NCI-H446 (cell line): ENCODE measurements at regions not wholly inside any gene's neighbourhood (a gene's known extent, or its start where the extent isn't known, plus 50 kb on each side); places are given as distances from the start of the nearest gene placed in this dataset.

Experiments used
- DNase-seq, 2 experiments: peaks; one replicate each; lab custom pipeline; 2025; lab: John Stamatoyannopoulos, UW

DNA sequence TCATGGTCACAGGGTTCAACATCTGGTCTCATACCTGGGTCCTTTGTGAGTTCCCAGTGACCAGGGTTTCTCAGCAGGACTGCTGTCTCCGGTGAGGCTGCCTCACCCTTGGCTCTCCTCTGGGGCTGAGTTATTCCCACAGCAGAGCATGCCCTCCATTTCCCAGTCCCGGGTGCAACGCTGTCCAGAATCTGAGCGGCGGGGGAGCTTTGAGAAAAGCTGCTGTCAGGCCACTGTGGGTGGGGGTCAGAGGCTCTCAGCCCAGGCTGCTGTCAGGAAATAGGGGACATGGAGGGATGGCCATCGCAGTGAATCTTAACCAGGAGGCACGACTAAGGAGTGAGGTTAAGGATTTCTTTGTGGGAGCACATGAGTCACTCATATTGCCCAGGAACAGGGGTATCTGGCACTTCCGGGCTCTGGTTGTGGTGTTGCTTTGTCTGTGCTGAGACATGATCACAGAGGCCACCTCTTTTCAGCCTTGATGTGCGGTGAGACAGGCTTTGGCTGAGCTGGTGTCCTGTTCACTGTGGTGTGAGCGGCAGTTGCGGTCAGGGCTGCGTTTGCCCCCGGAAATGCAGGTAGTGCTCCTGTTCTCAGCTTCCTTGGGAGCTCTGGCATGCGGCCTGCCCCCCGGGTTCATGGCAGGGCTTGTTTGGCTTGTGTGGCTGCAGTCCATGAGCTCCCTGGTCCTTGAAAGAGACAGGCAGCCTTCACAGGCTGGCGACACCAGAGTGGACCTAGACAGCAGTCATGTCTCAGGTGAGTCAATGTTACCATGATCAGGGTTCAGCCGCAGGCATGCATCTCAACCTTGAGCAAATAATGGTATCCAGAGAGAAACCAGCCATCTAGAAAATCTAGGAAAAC lies 310.7 kb upstream of the MYT1L start:
- DNase-seq, result no peak

DNA sequence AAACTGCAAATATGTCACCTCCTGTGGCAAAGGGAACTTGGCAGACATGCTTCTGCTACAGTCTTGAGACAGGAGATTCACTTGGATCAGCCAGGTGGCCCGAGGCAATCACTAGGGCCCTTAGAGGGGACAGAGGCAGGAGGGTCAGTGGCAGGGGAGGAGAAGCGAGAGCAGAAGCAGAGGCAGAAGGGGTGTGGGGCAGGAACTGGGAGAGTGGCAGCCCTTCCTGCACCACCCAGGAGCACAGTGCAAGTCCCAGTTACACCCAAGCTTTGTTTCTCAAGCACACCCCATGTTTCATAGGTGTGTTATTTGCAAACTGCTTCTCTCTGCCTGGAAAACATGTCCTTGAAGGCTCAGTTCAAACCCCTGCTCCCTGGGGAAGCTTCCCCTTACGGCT lies 309.7 kb upstream of the MYT1L start:
- no peak for DNase-seq

DNA sequence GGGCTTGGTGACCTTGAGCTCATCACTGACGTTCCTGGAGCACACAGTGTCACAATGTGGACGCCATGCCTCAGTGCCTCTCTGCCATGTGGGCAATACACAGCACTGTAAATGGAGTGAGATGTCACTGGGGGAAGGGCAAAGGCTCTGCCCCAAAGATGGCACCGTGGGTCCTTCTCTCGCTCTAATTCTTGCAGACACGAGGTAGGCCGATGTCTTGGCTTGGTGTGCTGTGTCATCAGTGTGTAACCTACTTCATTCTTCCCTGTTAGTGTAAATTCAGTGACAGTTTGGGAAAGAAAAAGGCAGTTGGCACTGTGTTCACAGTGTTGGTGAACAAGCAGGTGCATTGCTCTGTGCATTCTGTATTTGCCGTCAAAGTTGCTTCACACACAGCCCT lies 309.3 kb upstream of the MYT1L start:
- no peak for DNase-seq

DNA sequence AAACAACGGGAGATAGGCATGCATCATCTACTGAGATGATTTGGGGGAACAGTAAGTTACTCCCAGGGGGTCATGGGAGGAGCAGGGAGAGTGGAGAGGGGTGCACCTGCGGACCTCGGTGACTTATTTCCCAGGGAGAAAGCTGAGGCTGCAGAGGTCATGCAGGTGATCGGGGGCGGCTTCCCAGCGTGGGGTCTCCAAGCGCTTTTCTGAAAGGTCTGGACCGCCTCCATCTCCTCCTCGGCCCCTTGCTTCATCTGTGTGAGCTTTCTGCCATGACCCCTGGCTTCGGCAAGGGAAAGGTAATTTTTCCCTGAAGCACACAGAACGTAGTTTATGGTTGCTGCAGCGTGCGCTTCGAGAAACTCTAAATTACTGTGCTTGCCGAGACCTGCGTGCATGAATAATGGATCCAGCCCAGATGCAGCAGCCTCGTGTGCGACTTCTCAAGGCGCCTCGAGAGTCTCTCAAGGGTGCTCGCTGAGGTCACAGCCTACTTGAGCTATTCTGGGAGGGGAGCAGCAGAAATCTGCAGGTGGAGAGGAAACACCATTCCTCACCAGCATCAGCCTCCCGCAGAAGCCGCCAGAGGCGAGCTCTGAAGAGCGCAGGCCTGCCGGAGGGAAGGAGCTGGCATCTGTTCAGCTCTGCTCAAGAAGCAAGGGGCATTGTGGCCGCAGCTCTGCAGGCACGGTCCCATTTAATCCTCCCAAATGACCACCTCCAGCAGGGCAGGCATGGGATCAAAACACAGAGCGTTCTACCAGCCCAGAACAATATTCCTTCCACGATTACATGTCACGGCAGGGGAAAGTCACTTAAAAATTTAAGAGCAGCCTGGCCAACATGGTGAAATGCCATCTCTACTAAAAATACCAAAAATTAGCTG lies 308.4 kb upstream of the MYT1L start:
- DNase-seq, result no peak

DNA sequence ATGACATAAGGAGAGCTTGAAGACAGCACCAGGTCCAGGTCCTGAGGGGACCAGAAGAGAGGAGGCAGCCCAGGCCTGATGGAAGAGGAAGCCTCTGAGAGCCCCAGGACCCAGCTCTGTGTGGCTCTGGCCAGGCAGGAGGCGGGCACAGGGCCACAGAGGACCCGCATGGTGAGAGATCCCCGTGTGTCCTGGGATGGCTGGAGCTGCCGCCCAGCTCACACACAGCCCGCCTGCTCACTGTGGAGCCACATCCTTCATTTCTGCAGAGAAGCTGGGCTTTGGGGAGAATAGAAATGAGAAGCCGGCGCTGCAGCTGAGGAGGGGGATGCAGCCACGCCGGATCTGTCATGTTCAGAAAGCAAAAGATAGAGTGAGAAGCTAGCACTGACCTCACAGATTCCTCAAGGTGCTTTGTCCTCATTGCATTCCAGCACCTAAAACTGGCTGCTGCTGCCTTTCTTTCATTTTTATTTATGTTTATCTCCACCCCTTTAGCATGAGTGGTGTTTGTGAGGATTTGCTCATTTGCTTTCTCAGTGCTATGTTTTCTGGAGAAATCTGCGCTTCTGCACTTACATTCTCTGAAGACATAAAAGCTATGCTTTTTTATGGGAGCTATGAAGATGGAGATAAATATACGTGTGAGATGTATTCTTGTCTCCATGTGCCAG lies 307.6 kb upstream of the MYT1L start:
- no peak for DNase-seq

DNA sequence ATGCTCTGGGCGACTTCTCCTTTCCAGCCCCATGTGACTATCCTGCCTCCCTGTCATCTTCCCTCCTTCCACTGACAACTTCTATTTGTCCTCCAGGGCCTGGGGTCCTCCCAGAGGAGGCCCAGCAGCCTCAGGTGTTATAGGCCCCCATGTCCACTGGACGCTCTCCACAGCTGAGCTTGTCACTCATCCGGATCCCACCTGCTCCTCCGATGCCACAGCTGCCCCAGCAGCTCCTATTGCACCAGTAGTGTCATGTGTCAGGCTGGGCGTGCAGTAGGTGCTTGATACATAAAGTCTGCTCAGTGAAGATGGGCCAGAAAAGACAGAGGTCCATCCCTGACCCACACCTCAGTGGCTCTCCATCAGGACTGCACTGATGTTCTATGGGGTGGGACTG lies 305.7 kb upstream of the MYT1L start:
- DNase-seq, result no peak

DNA sequence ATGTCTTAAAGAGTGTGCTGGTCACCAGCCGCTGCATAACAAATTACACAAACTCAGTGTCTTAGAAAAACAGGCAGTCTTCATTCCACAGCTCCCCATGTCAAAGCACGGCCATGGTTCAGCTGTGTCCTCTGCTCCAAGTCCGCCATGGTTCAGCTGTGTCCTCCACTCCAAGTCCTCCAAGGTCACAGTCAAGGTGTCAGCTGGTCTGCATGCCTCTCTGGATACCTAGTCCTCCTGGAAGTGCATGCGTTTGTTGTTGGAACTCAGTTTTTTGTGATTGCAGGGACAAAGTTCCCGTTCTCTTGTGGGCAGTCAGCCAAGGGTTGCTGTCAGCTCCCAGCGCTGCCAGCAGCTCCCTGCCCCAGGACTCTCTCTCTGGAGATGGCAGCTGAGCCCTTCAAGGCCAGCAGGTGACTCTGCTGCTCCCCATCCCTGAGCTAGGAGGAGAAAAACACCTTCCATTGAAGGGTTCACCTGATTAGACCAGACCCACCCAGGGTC lies 304.0 kb upstream of the MYT1L start:
- DNase-seq, result peak in 1 of 2 experiments; percentile 13

DNA sequence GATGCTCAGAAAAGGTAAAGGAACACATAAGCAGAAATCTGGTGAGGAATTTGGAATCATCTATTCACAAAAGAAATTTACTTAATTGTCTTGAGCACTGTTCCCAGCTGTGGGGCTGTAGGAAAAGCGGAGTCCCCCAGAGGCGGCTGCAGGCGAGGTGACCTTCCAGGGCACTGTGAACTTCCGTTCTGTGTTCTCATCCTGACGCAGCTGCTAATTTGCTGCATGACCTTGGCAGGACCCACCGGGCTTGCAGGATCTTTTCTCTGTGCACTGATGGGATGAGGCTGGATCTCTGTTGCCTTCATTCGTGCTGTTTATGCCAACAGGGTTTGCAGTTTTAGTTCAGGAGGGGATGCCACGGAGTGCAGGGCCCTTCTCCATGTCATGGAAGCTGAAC lies 301.9 kb upstream of the MYT1L start:
- DNase-seq, result no peak

DNA sequence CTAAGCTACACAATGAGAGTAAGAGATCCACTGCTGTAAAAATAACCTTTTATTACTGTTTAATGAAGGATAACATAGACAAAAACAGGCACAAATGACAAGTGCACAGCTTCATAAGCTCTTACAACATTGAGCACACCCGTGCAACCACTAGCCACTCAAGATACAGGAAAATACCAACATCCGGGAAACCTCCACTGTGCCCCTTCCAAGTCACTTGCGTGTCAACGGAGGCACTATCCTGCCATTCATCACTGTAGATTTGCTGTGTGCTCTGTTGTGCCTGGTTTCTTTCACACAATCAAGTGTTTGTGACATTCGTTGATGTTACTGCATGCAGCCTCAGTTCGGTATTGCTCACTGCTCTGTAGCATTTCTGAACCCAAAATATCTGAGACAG lies 292.9 kb upstream of the MYT1L start:
- DNase-seq, result no peak

DNA sequence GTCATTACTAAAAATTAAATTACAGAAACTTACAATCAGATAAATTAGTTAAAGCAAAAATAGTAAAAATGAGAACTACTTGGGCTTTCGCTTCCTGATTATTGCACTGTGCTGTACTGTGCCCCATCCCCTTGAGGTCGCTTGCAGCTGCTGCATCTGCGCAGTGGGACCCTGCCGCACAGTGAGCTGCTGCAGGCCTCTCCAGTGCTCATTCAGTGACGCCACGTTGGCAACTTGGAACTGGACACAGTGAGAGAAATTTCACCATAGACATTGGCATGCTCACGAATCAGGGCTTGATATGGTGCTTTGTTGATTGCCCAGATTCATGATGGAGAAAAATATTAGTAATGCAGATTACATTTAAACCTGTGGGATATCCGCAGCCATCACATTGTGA lies 290.8 kb upstream of the MYT1L start:
- DNase-seq, result no peak

DNA sequence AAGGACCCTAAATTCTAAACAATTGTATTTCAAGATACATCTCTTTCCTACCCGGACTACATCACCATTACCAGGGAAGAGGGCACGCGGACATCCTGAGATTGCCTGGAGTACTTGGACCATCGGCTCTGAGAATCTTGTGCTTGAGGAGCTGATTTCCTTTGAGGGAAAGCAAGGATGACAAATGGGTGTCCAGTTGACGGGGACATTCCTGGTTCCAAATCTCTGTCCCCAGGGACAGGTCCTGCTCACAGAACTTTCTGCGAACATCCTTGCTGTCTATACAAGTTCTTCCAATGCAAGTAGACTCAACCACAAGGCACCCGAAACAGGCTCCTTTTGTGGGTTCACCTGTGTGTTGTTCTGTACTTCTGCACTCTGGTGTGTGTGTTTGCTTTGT lies 289.5 kb upstream of the MYT1L start:
- no peak for DNase-seq

DNA sequence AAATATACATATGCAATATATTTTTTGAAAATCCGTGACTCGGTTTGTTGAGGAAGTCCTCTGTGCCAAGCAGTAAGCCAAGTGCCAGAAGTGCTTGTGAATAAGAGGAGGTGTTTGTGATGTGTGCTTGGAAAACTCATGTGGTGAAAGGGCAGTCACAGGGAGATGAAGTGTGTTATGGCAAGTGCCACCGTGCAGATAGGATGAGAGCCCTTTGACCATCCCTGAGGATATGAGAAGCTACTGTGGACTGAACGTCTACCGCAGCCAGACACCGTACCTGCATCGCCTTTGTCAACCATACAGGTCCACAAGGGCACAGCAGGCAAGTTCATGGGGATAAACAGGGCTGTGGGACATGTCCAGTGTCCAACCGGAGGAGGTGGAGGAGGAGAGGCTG lies 288.9 kb upstream of the MYT1L start:
- DNase-seq, result no peak

DNA sequence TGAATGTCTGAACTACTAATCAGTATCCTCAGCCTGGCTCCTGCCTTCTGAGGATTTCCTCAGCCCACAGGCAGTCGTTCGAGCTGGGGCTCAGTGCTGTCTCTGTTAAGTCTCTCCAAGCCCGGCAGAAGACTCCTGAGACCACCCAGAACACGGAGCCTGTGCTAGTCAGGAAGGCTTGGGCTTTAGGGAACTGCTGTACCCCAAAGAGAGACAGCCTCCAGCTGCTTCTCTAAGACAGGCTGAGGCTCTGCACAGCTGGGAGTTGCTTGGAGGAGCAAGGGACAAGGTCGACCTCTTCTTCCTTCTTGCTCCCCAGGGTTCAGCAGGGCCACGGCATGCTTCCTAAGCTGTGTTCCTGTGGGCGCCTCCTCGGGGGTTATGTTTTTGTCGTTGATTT lies 283.4 kb upstream of the MYT1L start:
- no peak for DNase-seq

DNA sequence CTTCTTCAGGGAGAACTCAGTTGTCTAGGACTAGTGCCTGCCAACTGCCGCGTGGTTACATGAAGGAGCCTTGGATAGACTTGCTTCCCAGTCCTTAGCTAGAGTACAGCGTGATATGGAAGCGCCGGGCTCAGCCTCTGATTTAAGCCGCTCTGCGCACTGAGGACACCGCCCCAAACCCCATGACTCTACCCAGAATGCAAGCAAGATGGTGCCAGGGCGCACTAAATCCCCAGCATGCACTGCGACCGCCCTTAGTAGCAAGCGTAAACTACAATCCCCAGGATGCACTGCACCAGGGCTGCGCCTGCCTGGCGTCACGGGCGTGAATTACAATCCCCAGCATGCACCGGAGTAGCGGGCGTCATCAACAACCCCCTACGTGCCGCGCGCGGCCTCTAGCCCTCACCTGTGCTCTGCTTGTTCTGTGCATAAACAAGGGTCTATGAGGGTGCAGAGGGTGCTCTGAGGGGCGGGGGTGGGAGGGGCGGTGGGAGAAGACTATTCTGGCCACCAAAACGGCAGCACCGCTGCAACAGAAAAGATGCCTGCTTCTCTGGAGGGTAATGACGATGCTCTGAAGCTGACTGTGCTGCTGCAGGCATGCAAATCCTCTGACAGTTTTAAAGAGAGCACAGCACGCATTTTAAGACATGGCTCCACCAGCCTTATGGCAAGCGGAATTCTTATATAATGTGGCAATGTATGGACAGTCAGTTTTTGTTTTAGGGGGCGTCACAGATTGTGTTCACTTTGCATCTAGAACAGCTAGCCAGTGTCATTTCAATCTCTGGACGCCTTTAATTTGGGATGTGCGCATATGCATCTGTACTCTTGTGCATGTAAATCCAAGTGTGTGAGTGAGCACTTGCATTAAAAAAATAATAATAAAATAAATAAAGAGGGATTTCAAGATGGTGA lies 282.5 kb upstream of the MYT1L start:
- peak in 1 of 2 experiments; percentile 54 for DNase-seq

DNA sequence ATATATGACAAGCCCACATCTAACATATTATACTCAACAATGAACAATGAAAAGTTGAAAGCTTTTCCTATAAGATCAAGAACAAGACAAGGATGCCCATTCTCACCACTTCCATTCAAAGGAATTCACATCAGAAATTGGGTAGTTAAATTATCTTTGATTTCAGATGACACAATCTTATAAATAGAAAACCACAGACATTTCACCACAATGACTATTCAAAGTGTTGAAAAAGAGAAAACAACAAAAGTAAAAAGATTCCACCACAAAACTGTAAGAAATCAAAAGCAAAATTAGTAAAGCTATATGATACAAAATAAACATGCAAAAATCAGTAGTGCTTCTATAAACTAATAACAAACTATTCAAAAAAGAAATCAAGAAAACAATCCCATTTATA lies 279.7 kb upstream of the MYT1L start:
- no peak for DNase-seq

DNA sequence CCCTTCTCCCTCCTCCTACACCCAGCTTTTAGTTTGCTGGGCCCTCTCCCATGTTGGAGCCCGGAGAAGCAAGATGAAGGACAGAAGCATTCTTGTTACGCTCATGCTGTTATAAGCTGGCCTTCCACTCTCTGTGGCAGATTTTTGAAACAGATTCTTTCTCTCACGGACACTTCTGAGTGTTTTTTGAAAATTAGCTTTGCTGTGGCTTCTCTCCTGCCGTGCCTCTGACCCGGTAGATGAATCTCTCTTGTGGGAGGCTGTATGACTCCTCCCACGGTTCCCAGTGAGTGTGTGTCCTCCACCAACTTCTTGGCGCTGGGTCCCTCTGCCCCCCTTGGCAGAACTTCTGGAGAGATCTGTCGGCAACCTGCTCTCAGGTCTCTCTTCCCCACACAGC lies 269.3 kb upstream of the MYT1L start:
- no peak for DNase-seq

DNA sequence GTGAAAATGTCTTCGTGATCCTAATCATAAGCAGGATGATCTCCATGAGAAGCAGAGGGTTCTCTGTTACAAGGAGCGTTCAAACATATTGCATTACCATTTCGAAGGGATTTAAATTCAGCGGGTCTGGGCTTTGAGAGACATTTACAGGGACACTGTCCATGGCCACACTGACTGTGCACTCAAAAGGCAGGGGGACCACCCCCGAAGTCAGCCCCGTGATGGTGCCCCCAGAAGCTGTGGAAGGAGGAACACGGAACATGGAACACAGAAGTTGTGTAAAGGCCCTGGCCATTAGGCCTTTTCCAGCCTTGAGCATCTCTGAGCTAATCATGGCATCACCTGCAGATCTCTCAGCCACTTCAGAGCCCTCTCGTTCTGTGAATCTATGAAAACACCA lies 268.4 kb upstream of the MYT1L start:
- DNase-seq, result no peak

DNA sequence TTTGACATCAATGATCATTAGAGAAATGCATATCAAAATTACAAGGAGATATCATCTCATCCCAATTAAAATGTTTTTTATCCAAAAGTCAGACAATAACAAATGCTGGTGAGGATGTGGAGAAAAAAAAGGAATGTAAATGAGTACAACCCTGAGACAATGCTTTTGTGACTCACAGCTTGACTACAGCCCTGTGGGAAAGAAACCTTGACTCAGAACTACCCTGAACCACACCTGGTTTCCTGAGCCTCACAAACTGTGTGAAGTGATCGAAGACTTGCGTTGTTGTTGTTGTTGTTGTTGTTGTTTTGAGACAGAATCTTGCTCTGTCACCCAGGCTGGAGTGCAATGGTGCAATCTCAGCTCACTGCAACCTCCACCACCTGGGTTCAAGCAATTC lies 266.6 kb upstream of the MYT1L start:
- DNase-seq, result no peak

DNA sequence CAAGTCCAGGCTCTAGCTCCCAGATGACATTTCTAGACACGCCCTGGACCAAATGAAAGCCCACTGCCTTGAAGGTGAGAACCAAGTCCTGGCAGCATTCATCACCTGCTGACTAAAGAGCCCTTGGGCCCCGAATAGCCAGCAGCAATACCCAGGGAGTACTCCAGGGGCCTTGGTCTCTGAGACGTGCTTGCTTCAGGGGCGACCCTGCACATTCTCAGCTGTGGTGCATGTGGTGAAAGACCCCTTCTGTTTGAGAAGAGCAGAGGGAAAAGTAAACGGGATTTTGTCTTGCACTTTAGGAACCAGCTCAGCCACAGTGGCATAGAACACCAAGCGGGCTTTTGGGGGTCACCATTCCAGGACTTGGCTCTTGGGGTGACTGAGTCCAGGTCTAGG lies 260.5 kb upstream of the MYT1L start:
- no peak for DNase-seq

DNA sequence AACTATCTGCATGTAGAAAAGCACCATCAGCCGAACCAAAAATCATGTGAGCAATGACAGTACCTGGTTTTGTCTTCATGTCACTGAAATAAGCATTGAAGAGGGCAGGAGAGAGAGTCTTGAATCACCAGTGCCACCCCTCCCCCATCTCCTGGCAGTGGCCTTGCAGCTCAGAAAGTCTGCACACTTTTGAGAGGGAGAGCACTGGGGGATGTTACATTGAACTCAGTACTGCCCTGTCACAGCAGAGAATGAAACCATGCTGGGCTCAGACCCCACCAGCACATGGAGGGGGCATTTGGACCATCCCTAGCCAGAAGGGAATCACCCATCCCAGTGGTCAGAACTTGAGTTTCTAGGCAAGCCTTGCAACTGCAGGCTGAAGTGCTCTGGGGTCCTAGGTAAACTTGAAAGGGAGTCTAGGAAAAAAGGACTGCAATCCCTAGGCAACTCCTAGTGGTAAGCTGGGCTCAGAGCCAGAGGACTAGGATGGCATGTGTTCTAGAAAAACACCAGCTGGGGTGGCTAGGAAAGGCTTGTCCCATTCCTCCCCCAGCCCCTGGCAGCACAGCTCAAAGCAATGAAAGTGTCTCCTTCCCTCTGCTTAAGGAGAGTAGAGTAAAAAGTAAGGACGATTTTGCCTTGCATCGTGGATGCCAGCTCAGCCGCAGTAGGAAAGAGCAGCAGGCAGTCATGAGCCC lies 259.9 kb upstream of the MYT1L start:
- peak; percentile 92 to 97 for DNase-seq

DNA sequence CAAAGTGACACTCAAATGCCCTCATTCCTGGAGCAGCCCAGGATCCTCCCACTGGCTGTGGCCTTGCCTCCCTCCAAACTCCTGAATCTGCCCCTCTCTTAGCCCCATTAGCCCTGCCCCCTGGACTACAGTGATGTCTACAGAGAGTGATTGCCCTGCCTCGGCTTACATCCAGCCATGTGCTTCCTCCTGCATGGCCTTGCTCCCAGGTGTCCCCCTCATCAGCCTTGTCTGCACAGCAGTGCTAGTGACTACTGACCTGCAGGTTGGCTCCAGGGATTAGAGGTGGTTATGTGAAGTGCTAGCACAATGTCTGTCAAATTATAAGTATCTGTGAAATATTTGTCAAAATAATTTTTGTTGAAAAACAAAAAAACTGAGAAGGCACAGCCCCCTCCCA lies 259.1 kb upstream of the MYT1L start:
- DNase-seq, result no peak
